Neuron (in vitro differentiated cells): ENCODE measurements at regions not wholly inside any gene's neighbourhood (a gene's known extent, or its start where the extent isn't known, plus 50 kb on each side); places are given as distances from the start of the nearest gene placed in this dataset.
"Not testable (repeated sequence)": the region's sequence is repeated elsewhere in the genome, so short reads cannot be mapped to it uniquely, and the experiment has no call there.

ENCODE experiments used
- H2AFZ ChIP-seq: one replicate; pipeline ENCODE4 v1.6.1; 2013; ENCODE audit warnings: low read depth, mild to moderate bottlenecking, inconsistent platforms, low read length, moderate library complexity
- H3K27me3 ChIP-seq: one replicate; pipeline ENCODE4 v1.6.1; 2013; ENCODE audit warnings: low read length; ENCODE audit not compliant: insufficient read depth
- H3K36me3 ChIP-seq: one replicate; pipeline ENCODE4 v1.6.1; 2013; ENCODE audit warnings: low read length; ENCODE audit not compliant: insufficient read depth
- H3K4me1 ChIP-seq: one replicate; pipeline ENCODE4 v1.6.1; 2013; ENCODE audit warnings: low read length; ENCODE audit not compliant: insufficient read depth
- H3K4me3 ChIP-seq: 2 replicates; pipeline ENCODE4 v1.5.1; 2013; ENCODE audit warnings: mild to moderate bottlenecking, low read length, moderate library complexity
- H3K9me3 ChIP-seq: one replicate; pipeline ENCODE4 v1.6.1; 2013; ENCODE audit warnings: low read length

DNA sequence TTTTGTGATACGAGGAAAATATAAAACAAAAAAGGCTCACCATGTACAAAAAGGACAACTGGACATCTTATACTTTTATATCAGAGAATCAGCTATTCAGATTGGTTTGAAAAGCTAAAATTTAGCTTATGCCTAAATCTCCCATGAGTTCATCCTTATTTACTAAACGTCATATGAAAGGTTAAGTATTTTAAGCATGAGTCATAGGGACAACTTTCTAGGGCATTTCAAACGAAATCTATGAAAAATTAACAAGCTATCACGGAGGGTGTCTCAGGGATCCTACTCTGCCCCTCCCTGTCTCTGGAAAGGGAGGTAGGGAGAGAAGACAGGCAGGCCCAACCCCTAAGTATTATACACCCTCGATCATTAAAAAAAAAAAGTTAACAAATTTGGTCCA lies 124.1 kb upstream of the LOC128125822 start:
- Histone ChIP-seq H3K9me3 (no peaks in the 10 kb centered on the region), H3K4me1 (no peaks in the 10 kb centered on the region), H3K27me3 (no peaks in the 10 kb centered on the region), H3K4me3 (no peak overlapping the region), H3K36me3 (no peaks in the 10 kb centered on the region), H2AFZ (no peak overlapping the region)

DNA sequence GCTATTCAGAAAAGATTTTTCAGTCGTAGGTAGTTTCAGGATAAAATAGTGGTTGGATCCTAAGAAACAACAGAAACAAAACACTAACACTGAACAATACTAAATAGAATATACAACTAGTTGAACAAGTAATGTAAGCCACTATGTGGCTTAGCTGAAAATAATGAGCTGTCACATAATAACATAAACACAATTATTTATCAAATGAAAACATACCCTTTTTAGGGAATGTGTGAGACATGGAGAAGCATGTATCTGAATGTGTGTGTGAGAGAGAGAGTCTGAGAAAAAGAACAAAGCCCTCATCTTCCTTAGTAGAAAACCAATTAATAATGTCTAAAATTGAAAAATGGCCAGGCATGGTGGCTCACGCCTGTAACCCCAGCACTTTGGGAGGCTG lies 122.6 kb upstream of the LOC128125822 start:
- Histone ChIP-seq H3K4me1 (no peaks in the 10 kb centered on the region), H3K36me3 (no peaks in the 10 kb centered on the region), H3K9me3 (no peaks in the 10 kb centered on the region), H2AFZ (no peak overlapping the region), H3K4me3 (no peak overlapping the region), H3K27me3 (no peaks in the 10 kb centered on the region)

DNA sequence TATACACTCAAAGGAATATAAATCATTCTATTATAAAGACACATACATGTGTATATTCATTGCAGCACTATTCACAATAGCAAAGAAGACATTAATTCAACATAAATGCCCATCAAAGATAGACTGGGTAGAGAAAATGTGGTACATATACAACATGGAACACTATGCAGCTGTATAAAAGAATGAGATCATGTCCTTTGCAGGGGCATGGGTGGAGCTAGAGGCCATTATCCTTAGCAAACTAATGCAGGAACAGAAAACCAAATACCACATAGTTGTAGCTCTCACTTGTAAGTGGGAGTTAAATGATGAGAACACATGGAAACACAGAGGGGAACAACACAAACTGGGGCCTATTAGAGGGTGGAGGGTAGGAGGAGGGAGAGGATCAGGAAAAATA lies 121.0 kb upstream of the LOC128125822 start:
- no peak overlapping the region for H3K4me3 ChIP-seq
- no peaks in the 10 kb centered on the region for H3K27me3 ChIP-seq
- no peaks in the 10 kb centered on the region for H3K4me1 ChIP-seq
- no peaks in the 10 kb centered on the region for H3K9me3 ChIP-seq
- H3K36me3 ChIP-seq = no peaks in the 10 kb centered on the region
- no peak overlapping the region for H2AFZ ChIP-seq

DNA sequence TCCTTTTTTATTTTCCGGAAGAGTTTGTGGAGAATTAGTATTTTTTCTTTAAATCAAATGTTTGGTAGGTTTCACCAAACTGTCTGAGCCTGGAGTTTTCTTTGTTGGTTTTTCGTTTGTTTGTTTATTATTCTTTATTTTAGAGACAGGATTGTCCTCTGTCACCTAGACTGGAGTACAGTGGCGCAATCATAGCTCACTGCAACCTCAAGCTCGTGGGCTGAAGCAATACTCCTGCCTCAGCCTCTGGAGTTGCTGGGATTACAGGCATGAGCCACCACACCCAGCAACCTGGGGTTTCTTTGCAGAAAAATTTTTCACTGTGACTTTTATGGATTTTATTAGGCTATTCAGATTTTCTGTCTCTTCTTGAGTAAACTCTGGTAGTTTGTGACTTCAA lies 120.2 kb upstream of the LOC128125822 start:
- no peak overlapping the region for H3K4me3 ChIP-seq

DNA sequence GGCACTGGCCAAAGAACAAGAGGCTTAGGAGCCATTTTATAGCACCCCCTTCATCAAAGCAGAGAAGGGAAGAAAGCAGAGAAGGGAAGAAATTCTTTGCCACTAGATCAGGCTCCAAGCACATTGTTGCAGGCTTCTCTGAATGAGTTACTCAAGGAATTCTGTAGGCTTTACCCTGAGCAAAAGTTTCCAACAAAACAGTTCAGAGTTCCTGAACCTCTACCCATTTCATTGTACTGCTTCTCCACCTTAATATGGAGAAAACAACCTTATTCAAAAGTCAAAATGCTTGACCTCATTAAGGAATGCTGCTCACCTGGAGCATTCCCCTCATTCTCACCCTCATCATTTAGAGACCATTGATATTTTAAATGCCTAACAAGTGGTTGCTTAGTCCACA lies 115.5 kb upstream of the LOC128125822 start:
- Histone ChIP-seq H3K4me3 (no peak overlapping the region), H3K36me3 (no peaks in the 10 kb centered on the region), H3K9me3 (no peaks in the 10 kb centered on the region), H2AFZ (no peak overlapping the region), H3K4me1 (no peaks in the 10 kb centered on the region), H3K27me3 (no peaks in the 10 kb centered on the region)

More for the DNA sequence above, 120.2 kb upstream of the LOC128125822 start:
- Histone ChIP-seq H3K9me3 (no peaks in the 10 kb centered on the region), H3K4me1 (no peaks in the 10 kb centered on the region), H3K27me3 (no peaks in the 10 kb centered on the region), H2AFZ (no peak overlapping the region), H3K36me3 (no peaks in the 10 kb centered on the region)

DNA sequence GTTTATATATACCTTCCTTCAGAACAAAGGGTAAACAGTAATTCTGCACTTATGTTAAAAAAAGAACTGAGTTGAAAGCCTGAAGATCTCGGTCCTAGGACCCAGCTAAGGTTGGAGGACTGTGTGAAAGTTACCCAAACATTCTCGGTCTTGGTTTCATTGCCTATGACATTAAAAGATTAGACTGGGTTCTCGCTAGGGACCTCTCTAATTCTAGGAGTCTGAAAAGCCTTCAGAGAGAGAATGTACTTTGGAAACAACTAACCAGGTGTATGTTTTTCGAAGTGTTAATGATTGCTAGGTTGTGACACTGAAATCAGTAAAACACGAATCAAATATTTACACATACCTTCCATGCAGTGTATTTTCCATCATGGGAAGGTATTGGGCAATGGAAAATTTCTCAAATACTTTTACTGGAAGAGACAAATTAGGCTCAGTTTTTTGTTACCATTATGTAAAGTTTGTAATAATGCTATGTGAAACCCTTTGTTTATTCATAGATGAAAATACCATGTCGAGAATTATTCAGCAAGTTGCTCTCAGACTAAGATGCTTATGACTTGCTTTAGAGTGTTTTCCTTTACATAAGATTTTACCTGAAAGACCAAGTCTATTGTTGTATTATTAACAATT lies 113.7 kb upstream of the LOC128125822 start:
- Histone ChIP-seq H2AFZ (no peak overlapping the region), H3K4me3 (no peak overlapping the region)

DNA sequence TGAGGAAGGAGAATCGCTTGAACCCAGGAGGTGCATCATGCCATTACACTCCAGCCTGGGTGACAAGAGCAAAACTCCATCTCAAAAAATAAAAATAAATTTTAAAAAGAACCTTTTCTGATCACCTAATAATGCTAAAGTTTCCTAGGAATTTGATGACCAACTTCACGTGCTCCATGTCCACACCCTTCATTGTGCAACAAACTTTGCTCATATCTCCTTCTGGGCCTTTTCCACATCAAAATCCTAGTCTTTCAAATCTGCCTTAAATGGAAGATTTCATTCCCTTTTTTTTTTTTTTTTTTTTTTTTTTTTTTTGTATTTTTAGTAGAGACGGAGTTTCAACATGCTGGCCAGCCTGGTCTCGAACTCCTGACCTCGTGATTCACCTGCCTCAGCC lies 112.5 kb upstream of the LOC128125822 start:
- no peaks in the 10 kb centered on the region for H3K36me3 ChIP-seq
- H3K9me3 ChIP-seq = no peaks in the 10 kb centered on the region
- H3K4me3 ChIP-seq = no peak overlapping the region

More for the DNA sequence above, 113.7 kb upstream of the LOC128125822 start:
- H3K27me3 ChIP-seq = no peaks in the 10 kb centered on the region
- no peaks in the 10 kb centered on the region for H3K4me1 ChIP-seq
- H3K9me3 ChIP-seq = no peaks in the 10 kb centered on the region
- no peaks in the 10 kb centered on the region for H3K36me3 ChIP-seq

DNA sequence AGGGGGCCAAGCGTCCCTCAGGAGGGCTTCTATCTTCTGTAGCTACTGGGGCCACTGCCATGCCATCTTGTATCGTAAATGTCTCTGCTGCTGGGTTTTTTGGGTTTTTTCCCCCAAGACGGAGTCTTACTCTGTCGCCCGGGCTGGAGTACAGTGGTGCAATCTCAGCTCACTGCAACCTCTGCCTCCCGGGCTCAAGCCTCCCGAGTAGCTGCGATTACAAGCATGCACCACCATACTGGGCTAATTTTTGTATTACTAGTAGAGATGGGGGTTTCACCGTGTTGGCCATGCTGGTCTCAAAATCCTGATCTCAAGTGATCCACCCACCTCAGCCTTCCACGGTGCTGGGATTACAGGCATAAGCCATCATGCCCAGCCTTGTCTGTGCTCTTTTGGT lies 111.3 kb upstream of the LOC128125822 start:
- Histone ChIP-seq H3K4me1 (no peaks in the 10 kb centered on the region), H2AFZ (no peak overlapping the region), H3K4me3 (no peak overlapping the region), H3K36me3 (no peaks in the 10 kb centered on the region), H3K27me3 (no peaks in the 10 kb centered on the region), H3K9me3 (no peaks in the 10 kb centered on the region)

More for the DNA sequence above, 112.5 kb upstream of the LOC128125822 start:
- H2AFZ ChIP-seq = no peak overlapping the region
- no peaks in the 10 kb centered on the region for H3K4me1 ChIP-seq
- no peaks in the 10 kb centered on the region for H3K27me3 ChIP-seq

DNA sequence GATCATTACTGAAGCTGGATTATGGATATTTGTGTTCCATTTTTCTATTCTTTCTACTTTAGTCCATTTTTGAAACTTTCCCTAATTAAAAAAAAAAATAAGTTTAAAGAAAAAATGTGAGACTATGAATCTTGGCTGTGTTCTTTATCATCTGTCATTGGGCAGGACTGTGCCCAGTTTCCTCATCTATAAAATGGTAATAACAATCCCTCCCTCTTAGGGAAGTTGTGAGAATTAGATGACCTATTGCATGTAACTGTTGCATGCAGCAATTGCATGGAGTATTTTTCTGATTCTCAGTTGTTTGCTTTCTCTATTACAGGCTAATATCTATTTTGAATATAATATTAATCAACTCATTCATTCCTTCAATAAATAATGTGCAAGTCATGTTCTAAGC lies 108.2 kb upstream of the LOC128125822 start:
- Histone ChIP-seq H3K27me3 (no peaks in the 10 kb centered on the region), H3K9me3 (no peaks in the 10 kb centered on the region), H3K4me3 (no peak overlapping the region), H3K36me3 (no peaks in the 10 kb centered on the region), H2AFZ (no peak overlapping the region), H3K4me1 (no peaks in the 10 kb centered on the region)

DNA sequence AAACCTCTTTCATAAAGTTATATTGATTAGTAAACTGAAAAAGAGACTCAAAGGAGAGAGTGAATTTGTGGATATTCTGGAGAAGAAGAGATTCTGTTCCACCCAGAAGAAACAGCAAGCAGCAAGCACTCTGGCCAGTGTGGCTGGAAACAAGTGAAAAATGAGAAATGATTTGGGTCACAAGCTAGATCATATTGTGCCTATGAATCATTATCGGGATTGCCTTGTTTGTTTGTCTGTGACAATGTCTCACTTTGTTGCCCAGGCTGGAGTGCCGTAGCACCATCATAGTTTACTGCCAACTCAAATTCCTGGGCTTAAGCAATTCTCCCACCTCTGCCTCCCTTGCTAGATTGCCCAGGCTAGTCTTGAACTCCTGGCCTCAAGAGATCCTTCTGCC lies 106.5 kb upstream of the LOC128125822 start:
- Histone ChIP-seq H3K27me3 (no peaks in the 10 kb centered on the region), H3K9me3 (no peaks in the 10 kb centered on the region), H2AFZ (no peak overlapping the region), H3K36me3 (no peaks in the 10 kb centered on the region), H3K4me1 (no peaks in the 10 kb centered on the region), H3K4me3 (no peak overlapping the region)

DNA sequence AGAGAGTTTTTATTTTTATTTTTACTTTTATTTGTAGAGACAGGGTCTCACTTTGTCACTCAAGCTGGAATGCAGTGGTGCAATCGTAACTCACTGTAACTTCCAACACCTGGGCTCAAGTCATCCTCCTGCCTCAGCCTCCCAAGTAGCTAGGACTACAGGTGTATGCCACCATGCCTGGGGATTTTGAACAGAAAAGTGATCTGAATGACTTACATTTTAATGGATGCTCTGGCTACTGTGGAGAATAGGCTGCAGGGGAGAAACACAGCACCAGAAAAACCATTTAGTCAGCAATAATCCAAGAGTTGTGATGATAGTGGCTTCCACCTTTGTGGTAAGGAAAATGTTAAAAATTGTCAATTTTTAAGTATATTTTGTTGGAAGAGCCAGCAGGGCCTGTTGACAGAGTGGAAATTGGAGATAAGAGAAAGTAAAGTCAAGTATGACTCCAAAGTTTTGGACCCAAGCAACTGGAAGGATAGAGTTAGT lies 106.0 kb upstream of the LOC128125822 start:
- H2AFZ ChIP-seq = no peak overlapping the region
- H3K36me3 ChIP-seq = no peaks in the 10 kb centered on the region
- no peaks in the 10 kb centered on the region for H3K9me3 ChIP-seq
- no peaks in the 10 kb centered on the region for H3K4me1 ChIP-seq
- H3K27me3 ChIP-seq = no peaks in the 10 kb centered on the region
- no peak overlapping the region for H3K4me3 ChIP-seq

DNA sequence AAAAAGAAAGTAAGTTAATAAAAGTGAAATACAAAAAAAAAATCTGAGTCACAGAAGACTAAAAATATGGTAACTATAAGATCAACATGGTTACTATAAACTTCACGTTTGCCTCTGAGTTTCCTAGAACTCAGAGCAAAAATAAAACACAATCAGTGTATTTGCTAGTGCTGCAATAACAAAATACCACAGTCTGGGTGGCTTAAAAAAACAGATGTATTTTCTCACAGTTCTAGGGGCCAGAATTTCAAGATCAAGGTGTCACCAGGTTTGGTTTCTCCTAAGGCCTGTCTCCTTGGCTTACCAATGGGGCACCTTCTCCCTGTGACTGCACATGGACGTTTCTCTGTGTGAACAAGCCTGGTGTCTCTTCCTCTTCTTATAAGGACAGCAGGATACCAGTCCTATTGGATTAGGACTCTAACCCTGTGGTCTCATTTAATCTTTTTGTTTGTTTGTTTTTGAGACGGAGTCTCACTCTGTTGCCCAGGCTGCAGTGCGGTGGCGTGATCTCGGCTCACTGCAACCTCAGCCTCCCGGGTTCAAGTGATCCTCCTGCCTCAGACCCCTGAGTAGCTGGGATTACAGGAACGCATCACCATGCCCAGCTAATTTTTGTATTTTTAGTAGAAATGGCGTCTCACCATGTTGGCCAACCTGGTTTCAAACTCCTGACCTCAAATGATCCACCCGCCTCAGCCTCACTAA lies 104.9 kb upstream of the LOC128125822 start:
- no peaks in the 10 kb centered on the region for H3K4me1 ChIP-seq
- no peak overlapping the region for H2AFZ ChIP-seq
- no peak overlapping the region for H3K4me3 ChIP-seq
- H3K36me3 ChIP-seq = no peaks in the 10 kb centered on the region
- H3K9me3 ChIP-seq = no peaks in the 10 kb centered on the region
- no peaks in the 10 kb centered on the region for H3K27me3 ChIP-seq

DNA sequence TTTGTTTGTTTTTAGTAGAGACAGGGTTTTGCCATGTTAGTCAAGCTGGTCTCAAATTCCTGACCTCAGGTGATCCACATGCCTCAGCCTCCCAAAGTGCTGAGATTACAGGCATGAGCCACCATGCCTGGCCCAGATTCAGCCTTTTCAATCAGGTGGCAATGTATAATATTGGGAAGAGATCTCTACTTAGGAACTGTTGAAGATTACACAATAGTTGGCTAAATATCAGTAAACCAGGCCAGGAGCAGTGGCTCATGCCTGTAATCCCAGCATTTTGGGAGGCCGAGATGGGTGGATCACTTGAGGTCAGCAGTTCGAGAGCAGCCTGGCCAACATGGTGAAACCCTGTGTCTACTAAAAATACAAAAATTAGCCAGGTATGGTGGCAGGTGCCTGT lies 101.1 kb upstream of the LOC128125822 start:
- not testable (repeated sequence) for H2AFZ ChIP-seq, H3K27me3 ChIP-seq, H3K4me1 ChIP-seq, H3K4me3 ChIP-seq, H3K36me3 ChIP-seq, H3K9me3 ChIP-seq
